ENCODE measurements at regions not wholly inside any gene's neighbourhood (a gene's known extent, or its start where the extent isn't known, plus 50 kb on each side); places are given as distances from the start of the nearest gene placed in this dataset.
"Not testable (repeated sequence)": the region's sequence is repeated elsewhere in the genome, so short reads cannot be mapped to it uniquely, and the experiment has no call there.

DNA sequence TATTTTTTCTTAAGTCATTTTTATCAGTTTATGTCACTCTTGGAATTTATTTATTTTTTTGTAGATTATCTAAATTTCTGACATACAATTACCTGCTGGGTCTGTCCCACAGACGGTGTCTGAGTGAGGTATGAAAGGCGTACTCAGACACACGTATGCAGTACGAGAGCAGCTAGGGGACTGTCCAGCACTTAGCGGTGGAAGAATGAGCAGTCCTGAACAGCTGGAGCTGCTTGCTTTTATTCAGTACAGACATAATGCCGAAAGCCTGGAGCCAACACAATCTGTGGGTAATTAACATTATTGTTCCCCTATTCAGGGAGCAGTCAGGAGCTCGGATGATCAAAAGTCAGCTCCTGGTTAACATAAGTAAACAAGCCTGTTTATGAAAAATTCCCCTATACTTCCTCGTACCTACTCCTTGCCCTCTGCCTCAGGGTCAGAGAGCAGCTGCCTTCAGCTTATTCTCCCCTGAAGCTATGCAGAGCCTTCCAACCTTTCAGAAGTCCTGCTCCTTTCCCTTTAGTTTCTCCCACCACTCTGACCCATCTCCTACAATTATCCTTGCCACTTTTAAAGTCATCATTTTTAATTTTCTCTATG, 488.0 kb upstream of the POM121L12 start:
- H4K20me1 ChIP-seq (ENCODE audit: low read depth, low read length): no peaks in the 10 kb centered on the region

GRCh38 chr7:52541198-52541765, 494.2 kb upstream of the POM121L12 start:
- H3K4me3 ChIP-seq (ENCODE audit: insufficient read depth, low read length, poor library complexity, severe bottlenecking); H3K9me2 ChIP-seq (replicated peaks; ENCODE audit: insufficient read depth, low read length); H3K27ac ChIP-seq (ENCODE audit: low read depth, low read length); H2AFZ ChIP-seq (ENCODE audit: low read depth, low read length, severe bottlenecking); H3K4me2 ChIP-seq (ENCODE audit: low read depth, low read length, poor library complexity, severe bottlenecking); H3K27me3 ChIP-seq (ENCODE audit: low read length); H3K9ac ChIP-seq (ENCODE audit: low read length); H3K79me2 ChIP-seq (ENCODE audit: insufficient read depth, low read length); H3F3A ChIP-seq (ENCODE audit: insufficient read depth); H3K36me3 ChIP-seq (ENCODE audit: low read length); H4K20me1 ChIP-seq (ENCODE audit: low read depth, low read length); H3K9me3 ChIP-seq (ENCODE audit: insufficient read depth, low read length): not testable (repeated sequence)

More for the DNA sequence above, 488.0 kb upstream of the POM121L12 start:
- Histone ChIP-seq H3K27me3 (ENCODE audit: low read length) (no peaks in the 10 kb centered on the region), H2AFZ (ENCODE audit: low read depth, low read length, severe bottlenecking) (no peak overlapping the region), H3F3A (ENCODE audit: insufficient read depth) (no peaks in the 10 kb centered on the region), H3K36me3 (ENCODE audit: low read length) (no peaks in the 10 kb centered on the region), H3K79me2 (ENCODE audit: insufficient read depth, low read length) (no peaks in the 10 kb centered on the region), H3K27ac (ENCODE audit: low read depth, low read length) (no peak overlapping the region), H3K9me3 (ENCODE audit: insufficient read depth, low read length) (no peaks in the 10 kb centered on the region), H3K9ac (ENCODE audit: low read length) (no peak overlapping the region), H3K4me3 (ENCODE audit: insufficient read depth, low read length, poor library complexity, severe bottlenecking) (no peak overlapping the region), H3K4me2 (ENCODE audit: low read depth, low read length, poor library complexity, severe bottlenecking) (peak overlapping the region; percentile 21), H3K9me2 (replicated peaks; ENCODE audit: insufficient read depth, low read length) (no peaks in the 10 kb centered on the region)
- no peak for TF ChIP-seq EZH2phosphoT487 (conservative IDR thresholded peaks at IDR 0.05; ENCODE audit: low read length)
- TF ChIP-seq CTCF (IDR thresholded peaks at IDR 0.05; ENCODE audit: insufficient read depth, low read length, poor library complexity, severe bottlenecking): no peak

GRCh38 chr7:52540041-52540440, 495.4 kb upstream of the POM121L12 start:
- H3K79me2 ChIP-seq (ENCODE audit: insufficient read depth, low read length): no peaks in the 10 kb centered on the region
- H3F3A ChIP-seq (ENCODE audit: insufficient read depth): no peaks in the 10 kb centered on the region
- no peaks in the 10 kb centered on the region for H3K9me3 ChIP-seq (ENCODE audit: insufficient read depth, low read length)
- H3K4me2 ChIP-seq (ENCODE audit: low read depth, low read length, poor library complexity, severe bottlenecking): no peak overlapping the region
- TF ChIP-seq CTCF (IDR thresholded peaks at IDR 0.05; ENCODE audit: insufficient read depth, low read length, poor library complexity, severe bottlenecking) (no peak), EZH2phosphoT487 (conservative IDR thresholded peaks at IDR 0.05; ENCODE audit: low read length) (no peak)
- no peaks in the 10 kb centered on the region for H3K9me2 ChIP-seq (replicated peaks; ENCODE audit: insufficient read depth, low read length)
- H3K4me3 ChIP-seq (ENCODE audit: insufficient read depth, low read length, poor library complexity, severe bottlenecking): no peak overlapping the region
- H2AFZ ChIP-seq (ENCODE audit: low read depth, low read length, severe bottlenecking): no peak overlapping the region
- no peaks in the 10 kb centered on the region for H3K36me3 ChIP-seq (ENCODE audit: low read length)
- H3K27me3 ChIP-seq (ENCODE audit: low read length): no peaks in the 10 kb centered on the region
- H4K20me1 ChIP-seq (ENCODE audit: low read depth, low read length): no peaks in the 10 kb centered on the region
- no peak overlapping the region for H3K27ac ChIP-seq (ENCODE audit: low read depth, low read length)
- no peak overlapping the region for H3K9ac ChIP-seq (ENCODE audit: low read length)

DNA sequence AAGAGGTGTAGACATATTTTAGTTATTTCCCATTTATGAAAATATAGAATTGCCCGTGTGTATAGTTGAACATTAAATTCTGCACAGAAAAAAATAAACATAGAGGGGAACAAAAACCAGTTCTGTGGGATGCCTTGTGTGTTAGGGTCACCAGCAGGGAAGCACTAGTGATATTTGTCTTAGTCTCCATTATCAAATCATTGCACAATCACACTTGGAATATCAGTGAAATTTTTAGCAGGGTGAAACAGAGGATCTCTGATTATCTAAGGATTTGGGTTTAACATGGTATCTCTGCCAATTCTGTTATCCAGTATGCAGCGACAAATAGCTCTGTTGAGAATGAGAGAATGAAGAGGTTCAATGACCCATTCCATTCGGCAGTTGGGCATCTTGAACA, 496.0 kb upstream of the POM121L12 start:
- H2AFZ ChIP-seq (ENCODE audit: low read depth, low read length, severe bottlenecking): no peak overlapping the region
- no peaks in the 10 kb centered on the region for H3K79me2 ChIP-seq (ENCODE audit: insufficient read depth, low read length)
- no peak overlapping the region for H3K4me2 ChIP-seq (ENCODE audit: low read depth, low read length, poor library complexity, severe bottlenecking)
- no peaks in the 10 kb centered on the region for H3K27me3 ChIP-seq (ENCODE audit: low read length)
- TF ChIP-seq CTCF (IDR thresholded peaks at IDR 0.05; ENCODE audit: insufficient read depth, low read length, poor library complexity, severe bottlenecking): no peak
- no peak for TF ChIP-seq EZH2phosphoT487 (conservative IDR thresholded peaks at IDR 0.05; ENCODE audit: low read length)
- no peak overlapping the region for H3K4me3 ChIP-seq (ENCODE audit: insufficient read depth, low read length, poor library complexity, severe bottlenecking)
- H3K9me2 ChIP-seq (replicated peaks; ENCODE audit: insufficient read depth, low read length): no peaks in the 10 kb centered on the region
- H3K9ac ChIP-seq (ENCODE audit: low read length): no peak overlapping the region
- no peaks in the 10 kb centered on the region for H3K36me3 ChIP-seq (ENCODE audit: low read length)
- no peaks in the 10 kb centered on the region for H4K20me1 ChIP-seq (ENCODE audit: low read depth, low read length)
- no peaks in the 10 kb centered on the region for H3F3A ChIP-seq (ENCODE audit: insufficient read depth)
- H3K27ac ChIP-seq (ENCODE audit: low read depth, low read length): no peak overlapping the region
- H3K9me3 ChIP-seq (ENCODE audit: insufficient read depth, low read length): no peaks in the 10 kb centered on the region
